DMS 273 treated with DMSO at 0.1 percent for 48 hours (cell line): ENCODE measurements at regions not wholly inside any gene's neighbourhood (a gene's known extent, or its start where the extent isn't known, plus 50 kb on each side); places are given as distances from the start of the nearest gene placed in this dataset.

Experiments used
- DNase-seq: peaks from one replicate; lab custom pipeline; 2025; lab: John Stamatoyannopoulos, UW

DNA sequence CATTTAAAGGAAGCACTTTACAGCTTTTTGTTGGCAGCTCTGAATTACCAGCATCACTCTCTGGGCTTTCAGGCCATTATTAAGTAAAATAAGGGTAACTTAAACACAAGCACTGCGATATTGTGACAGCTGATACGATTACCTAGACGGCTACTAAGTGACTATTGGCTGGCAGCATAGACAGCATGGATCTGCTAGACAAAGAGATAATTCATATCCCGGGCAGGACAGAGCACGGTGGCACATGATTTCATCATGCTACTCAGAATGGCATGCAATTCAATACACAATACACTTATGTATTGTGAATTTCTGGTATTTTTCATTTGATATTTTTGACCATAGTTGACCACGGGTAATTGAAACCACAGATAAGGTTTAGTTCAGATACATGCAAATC is 522.0 kb upstream of the LRRN3 start:
- DNase-seq = no peak

DNA sequence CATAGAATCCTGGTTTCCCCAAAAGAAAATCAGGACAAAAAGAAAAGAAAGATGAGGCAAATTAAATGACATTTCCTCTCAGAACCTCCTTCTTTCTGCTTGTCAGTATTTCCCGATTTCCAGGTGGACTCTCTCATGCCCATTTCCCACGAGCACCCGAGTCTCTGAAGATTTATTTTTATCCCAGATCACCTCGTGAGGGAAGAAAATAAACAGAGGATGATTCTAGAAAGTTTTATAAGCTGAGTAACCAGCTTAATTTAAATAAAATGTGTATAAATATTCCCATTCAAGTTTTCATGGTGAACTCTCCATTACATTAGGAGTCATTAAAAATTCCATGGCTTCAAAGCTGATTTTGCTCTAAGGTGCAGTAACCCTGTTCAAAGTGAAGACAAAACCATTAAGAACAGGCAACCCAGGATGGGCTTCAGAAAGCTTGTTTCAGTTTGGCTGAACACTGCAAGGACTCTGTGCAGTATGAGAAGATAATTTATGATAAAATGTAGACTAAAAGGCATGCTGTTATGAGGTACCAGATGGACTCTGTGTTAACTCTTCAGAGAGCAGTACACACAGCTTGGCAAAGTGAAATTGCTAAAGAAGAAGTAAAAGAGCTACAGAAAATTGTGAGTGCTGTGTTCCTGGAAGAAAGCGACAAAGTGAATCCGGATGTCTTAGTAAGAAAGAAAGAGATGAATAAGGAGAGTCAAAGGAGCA is 521.3 kb upstream of the LRRN3 start:
- DNase-seq = peak; percentile 73

DNA sequence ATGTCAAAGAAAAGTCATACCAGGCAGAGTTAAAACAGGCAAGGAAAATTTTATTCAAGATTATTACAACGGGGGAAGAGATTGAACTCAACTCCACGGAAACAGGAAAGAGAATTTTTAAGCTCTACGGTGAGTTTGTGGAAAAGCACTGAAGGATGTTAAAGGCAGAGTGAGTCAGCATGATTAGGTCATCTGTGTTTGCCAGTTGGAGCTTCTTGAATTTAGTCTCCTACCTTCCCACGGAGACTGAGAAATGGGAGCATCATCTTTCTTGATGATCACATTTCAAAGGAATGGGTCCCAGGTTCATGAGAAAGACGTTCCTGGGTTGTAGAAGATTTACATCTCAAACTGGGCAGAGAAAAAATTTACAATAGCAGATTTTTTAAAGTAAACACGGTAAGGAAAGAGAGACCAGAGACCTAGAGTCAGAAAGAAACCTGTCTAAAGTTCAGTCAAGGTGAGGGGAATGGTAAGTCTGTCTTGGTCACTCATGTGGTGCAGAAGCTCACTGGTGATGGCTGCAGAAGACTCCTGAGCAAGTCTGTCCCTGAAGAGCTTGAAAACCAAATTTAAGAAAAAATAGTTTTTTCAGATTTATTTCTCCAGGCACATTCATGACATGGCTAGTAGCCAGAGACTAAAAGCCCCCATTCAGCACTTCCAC is 516.9 kb upstream of the LRRN3 start:
- peak; percentile 37 for DNase-seq

DNA sequence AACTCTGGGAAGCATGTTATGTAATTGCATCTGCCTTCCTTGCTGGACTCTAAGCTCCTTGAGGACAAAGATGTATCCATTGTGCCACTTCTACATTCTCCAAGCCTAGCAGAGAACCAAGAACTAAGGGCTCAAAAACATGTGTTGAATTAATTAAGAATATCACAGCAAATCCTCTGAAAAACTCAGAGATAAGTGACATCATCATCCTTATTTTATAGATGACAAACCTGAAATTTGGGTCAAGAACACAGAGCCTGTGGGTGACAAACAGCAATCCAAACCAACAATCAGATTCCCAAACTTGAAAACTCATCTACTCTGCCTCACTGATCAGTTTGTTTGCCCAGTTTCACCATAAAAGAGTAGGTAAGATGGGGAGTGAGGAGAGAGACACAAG is 503.6 kb upstream of the LRRN3 start:
- DNase-seq = no peak

DNA sequence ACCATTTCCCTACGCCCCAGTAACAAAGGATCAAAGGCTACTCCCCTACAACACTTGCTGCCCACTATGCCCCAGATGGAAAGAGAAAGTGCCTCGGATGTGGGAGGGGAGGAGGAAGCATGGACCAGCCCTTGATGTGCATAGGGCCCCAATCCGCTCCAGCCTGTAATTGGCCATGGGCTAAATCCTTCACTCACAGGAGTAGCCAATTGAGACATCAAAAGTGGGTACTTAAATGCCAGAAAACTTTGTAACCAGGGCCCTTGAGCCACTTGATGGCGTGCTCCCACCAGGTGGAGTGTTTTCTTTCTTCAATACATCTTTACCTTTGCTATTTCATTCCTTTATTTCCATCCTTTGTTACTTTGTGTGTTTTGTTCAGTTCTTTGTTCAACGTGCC is 500.5 kb upstream of the LRRN3 start:
- DNase-seq = no peak

DNA sequence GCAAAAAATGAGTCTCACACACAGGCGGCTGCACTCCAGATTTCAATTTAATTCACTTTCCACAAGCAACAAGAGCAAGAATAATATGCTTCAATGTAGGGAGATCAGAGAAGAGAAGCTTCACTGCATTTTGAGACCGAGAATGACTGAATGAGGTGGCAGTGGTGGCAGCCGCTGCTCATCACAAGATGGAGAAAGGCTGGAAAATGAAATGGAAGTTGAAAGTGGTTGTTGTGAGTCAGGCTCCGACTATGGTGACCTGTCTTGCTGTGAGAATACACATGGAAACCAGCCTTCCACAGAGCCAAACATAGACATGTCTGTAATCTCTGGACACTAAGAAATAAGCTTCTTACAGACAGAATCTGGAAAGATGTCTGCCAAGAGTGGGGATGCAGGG is 499.6 kb upstream of the LRRN3 start:
- no peak for DNase-seq

DNA sequence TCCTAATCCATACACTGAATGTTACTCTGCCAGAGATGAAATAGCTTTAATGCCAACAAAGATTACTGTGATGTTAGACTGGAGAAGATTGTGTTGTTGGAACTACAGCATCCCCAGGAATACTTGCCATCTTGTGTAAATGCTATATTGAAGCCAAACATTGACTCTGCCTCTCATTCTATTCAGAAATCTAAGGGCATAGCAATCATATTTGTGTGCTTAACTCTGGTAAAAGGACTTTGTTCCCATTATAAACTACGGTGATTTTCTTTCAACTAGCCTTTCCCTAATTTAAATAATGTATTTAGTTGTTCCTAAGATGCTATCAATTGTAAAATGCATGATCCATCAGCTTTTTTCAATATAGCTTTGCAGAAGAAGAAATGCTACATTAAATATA is 498.4 kb upstream of the LRRN3 start:
- DNase-seq = no peak

DNA sequence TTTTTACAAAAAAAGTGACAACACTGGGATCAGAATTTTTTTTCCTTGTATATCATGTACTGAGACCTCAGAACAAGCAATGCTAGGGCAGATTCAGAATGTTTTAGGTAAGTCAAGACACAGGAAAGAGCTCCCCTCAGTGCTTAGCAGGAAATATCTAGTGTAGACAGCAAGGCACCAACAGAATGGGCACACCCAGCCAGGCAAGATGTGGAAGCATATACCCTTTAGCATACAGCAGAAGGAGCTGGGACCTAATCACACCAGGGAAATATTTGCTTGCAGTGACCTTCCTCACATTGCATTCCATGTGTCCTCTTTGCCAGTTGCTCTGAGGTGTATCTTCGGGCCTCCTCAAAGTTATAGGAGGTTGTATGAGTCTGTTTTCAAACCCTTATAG is 497.6 kb upstream of the LRRN3 start:
- DNase-seq = no peak

DNA sequence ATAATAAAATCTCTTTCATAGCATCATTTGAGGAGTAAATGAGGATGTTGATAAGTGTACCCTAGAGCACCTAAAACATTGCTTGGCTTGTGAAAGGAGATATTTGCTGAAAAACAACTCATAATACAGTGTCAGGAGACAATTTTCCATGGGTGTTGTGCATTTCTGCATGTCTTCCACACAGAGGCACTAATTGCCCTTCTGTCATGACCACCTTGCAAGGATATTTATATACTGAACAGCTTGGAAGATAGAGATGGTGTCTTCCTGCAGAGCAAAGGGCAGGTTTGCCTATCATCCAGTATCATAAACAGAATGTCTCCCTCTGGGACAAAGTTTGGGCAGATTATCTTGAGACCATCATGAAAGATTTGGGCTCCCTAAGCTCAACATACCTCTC is 495.2 kb upstream of the LRRN3 start:
- no peak for DNase-seq

DNA sequence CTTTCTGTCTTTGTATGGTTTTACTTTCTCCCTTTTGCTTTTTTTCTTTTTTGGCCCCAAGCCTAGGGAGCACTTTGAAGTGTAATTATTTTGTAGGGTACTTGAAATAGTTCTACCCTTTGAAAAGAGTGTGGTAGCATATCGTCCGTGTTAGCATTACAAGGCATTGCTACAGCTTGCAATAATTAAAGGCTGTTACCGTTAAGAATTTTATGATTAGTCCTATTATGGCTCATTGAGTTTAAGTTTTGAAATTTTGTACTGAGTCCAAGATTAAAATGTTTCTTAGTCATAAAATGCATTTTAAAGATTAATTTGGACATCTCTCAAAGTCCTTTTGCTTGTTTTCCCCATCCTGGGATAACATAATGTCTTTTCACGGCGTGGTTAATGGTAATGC is 490.0 kb upstream of the LRRN3 start:
- DNase-seq = peak; percentile 26

DNA sequence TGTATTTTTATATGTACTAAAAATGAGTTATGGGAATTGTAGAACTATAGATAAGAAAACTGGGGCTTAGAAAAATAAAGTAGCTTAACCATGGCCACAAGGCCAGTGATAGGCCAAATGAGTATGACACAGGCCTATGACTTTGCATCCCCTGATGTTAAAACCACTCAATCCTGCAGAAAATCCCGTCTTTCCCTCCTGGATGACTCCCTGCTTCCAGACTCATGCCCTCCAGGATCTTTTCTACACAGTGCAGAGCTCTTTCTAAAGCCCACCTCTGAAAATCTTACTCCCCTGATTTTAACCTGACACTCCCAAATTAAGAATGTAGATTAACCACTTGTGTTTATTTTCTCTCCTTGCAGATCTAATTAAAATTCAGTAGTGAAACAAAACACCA is 489.2 kb upstream of the LRRN3 start:
- DNase-seq = no peak

DNA sequence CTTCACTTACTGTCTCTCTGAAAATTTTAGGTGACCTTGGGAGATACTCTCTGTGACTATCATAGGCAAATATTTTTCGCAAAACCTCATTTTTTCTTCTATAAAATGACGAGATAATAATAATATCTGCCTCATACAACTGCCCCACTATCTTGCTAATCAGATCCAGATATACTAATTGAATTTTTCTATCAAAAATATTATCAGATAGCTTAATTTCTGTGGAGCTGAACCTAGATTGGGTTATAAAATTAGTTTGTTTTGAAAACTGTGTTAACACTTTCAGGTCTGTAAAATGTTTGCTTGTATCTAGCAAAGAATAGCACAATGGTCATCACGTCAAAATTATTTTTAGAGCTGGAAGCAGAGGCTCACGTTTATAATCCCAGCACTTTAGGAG is 486.7 kb upstream of the LRRN3 start:
- no peak for DNase-seq

DNA sequence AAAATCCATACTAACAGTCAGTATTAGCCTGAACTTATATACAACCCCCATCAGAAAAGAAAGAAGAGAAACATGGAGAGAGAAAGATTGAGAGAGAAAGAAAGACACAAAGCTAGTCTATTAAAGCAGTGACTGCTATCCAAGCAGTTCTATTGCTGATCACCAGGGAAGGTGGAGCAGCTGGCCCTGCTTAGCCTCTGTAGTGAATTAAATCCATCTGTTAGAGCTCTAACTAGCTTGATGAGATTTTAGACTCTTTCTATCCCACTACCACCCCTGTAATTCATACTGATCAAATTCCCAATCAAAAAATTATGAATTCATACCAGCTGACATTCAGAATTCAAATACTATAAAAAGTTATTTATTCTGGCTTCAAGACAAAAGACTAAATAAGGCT is 486.0 kb upstream of the LRRN3 start:
- DNase-seq = peak; percentile 33

DNA sequence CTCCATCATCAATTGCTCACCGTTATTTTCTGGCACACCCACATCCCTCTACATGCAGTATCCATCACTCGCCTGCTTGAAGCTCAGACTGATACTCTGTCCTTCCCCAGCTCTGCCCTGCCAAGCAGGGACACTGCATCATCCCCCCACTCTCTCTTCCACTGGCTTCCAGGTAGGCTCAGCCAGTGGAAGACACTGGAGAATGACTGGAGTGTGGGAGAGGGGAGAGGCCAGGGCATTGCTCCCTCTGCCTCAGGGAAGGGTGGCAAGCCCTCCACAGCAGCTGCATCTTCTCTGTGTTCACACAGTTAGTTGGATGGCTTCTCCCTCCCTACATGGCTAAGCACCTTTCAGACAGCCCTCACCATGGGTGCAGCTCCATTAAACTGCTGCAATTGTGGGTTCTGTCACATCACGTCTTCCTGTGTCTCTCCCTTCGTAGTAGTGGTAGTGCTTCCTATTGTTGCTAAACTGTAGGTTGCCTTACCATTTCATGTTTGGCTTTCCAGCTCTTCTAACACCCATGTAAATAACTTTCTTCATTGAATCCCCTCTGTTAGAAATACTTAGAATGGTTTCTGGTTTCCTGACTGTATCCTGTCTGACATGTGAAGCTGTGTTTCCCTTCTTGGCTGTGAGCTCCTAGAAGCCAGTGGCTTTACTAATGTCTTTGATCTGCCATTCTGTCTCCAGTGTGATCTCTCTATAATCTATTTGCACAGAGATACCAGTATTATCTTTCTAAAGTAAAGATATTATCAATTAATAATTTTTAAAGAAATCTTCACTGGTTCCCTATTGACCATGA is 483.7 kb upstream of the LRRN3 start:
- no peak for DNase-seq

DNA sequence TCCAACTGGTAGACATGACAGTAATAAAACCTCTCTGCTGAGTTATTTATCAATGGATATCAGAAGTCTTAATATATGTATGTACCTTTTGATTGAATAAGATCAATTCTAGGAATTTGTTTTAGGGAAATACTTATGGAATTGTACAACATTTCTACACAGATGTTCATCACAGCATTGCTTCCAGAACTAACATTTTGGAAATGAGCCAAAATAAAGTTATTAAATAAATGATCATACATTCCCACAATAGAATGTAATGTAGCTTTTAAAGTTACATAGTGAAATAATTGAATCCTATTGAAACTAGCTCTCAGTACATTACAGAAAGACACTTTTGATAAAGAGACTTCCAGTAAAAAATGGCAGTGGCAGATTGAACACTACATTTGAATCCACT is 481.6 kb upstream of the LRRN3 start:
- DNase-seq = no peak

DNA sequence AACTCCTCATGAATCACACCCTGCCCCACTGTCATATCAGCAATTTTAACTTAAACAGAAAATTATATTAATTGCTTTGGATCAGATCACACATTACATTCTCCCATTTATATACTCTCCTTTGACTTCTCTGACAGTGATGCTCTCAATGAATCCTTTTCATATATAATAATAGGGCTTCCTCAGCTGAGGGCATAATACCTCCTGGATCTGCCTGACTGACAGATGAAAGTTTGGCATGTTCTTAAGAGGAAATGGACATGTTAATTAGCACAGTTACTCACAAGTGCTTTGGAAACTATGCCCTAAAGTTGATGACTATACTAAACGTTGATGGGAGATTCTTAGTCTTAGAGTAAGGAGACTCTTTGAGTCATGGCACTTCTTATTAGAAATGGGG is 478.2 kb upstream of the LRRN3 start:
- DNase-seq = no peak
